ENCODE measurements at regions not wholly inside any gene's neighbourhood (a gene's known extent, or its start where the extent isn't known, plus 50 kb on each side); places are given as distances from the start of the nearest gene placed in this dataset.

DNA sequence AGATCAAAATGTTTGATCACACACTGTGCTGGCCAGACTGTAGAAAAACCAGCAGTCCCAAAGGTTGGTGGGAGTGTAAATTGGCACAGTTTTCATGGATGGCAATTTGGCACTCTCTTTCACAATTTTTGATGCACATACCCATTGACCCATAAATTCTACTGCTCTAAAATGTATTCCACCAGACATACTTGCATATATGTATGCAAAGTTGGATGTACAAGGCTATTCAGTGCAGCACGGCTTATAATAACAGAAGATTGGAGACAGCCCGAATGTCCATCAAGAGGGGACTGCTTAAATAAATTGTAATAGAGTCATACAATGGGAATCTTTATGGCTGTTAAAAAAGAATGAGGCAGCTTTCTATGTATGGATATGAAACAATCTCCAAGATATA lies 101.7 kb upstream of the TOP1 start:
- intact Hi-C loops (cut with micrococcal nuclease) = no loop called here

DNA sequence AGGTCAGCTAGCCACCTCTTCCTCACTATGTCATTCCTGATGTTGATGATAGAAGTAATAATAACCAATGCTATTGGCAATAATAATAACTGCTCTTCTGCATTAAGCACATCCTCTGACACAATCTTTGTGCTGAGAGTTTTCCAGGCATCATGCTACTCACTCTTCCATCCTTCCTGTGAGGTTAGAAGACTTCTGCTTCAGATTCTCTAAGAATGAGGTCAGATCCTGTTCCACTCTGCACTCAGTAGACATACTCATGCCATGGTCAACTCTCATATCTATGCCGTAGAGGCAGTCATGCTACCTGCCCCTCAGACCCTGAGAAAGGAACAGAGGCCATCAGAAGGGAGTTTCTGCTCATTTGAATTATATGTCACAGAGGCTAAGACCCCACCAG lies 98.1 kb upstream of the TOP1 start:
- intact Hi-C loops (cut with micrococcal nuclease) = no loop called here

DNA sequence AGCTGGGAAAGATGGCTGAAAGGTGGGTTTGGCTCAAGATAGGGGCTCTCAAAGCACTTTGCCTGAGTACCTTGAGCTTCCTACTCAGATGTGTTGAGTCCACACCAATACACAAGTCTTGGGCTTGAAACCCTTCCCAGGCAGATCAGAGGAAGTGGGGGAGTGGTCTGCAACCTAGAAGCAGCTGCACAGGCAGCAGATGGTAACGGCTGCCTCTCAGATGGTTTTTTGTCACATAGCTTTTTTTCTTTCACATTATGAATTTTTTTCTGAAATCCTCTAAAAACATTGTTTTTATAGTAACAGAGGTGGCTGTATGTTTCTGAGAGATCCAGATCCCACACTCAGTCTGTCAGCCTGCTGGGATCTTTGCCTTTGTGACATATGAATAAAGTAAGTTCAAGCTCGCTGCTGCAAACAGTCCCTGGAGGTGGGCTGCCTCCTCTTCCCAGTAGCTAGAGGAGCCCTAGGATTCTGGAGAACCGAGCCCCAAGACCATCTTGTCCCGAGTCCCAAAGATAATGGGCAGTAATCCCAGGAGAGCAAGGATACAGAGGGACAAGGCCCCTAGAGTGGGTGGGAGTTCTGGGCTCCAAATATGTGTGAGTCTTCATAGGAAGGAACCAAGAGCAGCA lies 97.1 kb upstream of the TOP1 start:
- intact Hi-C loops (cut with micrococcal nuclease) = no loop called here

DNA sequence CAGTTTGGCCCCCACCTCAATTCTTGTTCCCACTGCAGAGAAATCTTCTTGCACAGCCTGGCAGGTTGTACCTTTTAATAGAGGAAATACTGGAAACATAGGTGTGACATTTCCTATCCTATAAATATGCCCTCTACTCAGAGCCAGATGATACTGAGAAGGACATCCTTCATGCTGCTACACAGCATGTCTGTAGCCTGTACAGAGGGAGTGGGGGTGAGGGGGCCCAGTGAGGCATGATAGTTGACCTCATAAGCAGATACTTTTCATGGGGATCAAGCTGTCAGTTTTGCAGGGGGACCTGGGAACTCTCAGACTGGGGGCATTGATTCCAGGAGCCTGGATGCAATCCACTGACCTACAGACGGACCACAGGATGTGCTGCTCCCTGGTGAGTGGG lies 96.2 kb upstream of the TOP1 start:
- intact Hi-C loops (cut with micrococcal nuclease) = no loop called here

DNA sequence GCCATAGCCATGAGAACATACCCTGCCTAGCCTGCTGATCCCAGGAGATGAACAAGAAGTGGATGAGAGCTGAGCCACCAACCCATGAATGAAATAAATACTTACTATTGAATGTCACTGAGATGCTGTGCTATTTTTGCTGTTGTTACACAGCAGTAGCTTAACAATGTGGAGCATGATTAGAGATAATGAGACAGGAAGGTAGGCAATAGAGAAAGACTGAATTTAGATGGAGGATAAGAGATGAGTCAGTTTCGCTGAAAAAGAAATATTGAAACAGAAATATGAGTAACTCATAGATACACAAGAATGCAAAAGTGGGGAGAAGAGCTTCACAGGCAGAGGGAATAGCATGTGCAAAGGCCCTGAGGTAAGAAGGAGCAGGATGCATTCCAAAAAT lies 94.9 kb upstream of the TOP1 start:
- intact Hi-C loops (cut with micrococcal nuclease) = no loop called here

- intact Hi-C loops (cut with micrococcal nuclease) = no loop called here
Observed at GRCh38 chr20:40938020-40938419, 90.6 kb upstream of the TOP1 start.

GRCh38 chr20:40939667-40940066 lies 89.0 kb upstream of the TOP1 start:
- intact Hi-C loops (cut with micrococcal nuclease) = loop anchor here (10.0 kb wide), 1 partner anchor 65 kb away; no protein-coding TSS in a partner anchor

DNA sequence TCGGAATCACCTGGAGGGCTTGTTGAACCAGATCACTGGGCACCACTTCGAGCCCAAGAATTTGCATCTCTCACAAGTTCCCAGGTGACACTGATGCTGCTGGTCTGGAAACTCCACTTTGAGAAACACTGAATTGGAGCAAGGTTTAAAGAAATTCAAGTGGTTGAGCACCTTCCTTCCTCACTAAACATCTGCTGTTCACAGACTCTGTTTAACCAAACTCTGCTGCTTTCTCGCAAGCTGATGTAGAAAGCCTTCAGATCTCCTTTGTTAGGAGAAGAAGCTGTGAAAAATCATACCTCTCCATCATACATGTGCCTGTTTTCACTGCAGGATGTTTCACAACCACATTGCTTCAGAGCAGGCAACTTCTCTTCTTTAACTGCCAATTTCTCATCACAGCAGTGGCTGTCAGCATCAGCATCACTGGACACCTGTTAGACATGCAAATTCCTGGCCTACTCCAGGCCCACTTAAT lies 87.5 kb upstream of the TOP1 start:
- intact Hi-C loops (cut with micrococcal nuclease) = loop anchor here (10.0 kb wide), 1 partner anchor 66 kb away; no protein-coding TSS in a partner anchor

- intact Hi-C loops (cut with micrococcal nuclease) = loop anchor here (10.0 kb wide), 1 partner anchor 67 kb away; no protein-coding TSS in a partner anchor
Observed at GRCh38 chr20:40942006-40942405, 86.6 kb upstream of the TOP1 start.

- intact Hi-C loops (cut with micrococcal nuclease) = loop anchor here (10.0 kb wide), 1 partner anchor 68 kb away; no protein-coding TSS in a partner anchor
Observed at GRCh38 chr20:40942775-40943174, 85.8 kb upstream of the TOP1 start.

DNA sequence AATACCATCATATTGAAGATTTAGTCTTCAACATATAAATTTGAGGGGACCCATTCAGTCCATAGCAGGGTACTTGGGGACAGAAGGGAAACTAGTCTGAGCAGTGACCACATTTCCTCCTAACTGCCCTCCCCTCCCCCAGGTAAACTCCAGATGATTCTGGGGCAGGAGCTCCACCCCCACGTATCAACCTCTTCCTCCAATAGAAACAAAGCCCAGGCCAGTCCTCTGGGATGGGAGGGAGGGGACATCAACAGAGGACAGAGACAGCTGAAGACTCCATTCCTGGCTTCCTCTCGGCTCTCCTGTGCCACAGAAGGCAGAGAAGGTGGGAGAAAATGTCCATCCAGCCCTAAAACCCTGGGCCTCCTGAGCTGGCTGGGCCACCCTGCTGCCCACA lies 85.0 kb upstream of the TOP1 start:
- intact Hi-C loops (cut with micrococcal nuclease) = loop anchor here (10.0 kb wide), 1 partner anchor 69 kb away; no protein-coding TSS in a partner anchor

DNA sequence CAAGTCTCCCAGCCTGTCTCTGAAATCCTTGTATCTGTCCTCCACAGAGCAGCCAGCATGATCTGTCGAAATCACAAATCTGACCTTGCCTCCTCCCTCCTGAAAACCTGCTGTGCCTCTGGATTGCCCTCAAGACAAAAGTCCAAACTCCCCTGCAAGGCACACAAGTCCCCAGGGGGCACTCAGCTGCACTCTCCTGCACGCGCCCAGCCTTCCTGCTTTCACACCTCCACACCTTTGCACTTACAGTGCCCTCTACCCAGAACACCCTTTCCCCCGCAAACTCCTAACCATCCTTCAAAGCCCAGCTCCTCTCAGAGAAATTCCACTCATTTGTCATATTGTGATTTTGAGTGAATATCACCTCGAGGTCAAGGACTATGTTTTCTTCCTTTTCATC lies 83.4 kb upstream of the TOP1 start:
- intact Hi-C loops (cut with micrococcal nuclease) = loop anchor here (5.0 to 10.0 kb wide), 2 partner anchors 70 to 148 kb away; no protein-coding TSS in a partner anchor

- intact Hi-C loops (cut with micrococcal nuclease) = loop anchor here (1.0 to 10.0 kb wide), 3 partner anchors 71 to 205 kb away; no protein-coding TSS in a partner anchor
Observed at GRCh38 chr20:40945754-40946450, 82.7 kb upstream of the TOP1 start.

GRCh38 chr20:40946451-40946850 lies 82.2 kb upstream of the TOP1 start:
- intact Hi-C loops (cut with micrococcal nuclease) = loop anchor here (1.0 to 10.0 kb wide), 3 partner anchors 72 to 205 kb away; no protein-coding TSS in a partner anchor

DNA sequence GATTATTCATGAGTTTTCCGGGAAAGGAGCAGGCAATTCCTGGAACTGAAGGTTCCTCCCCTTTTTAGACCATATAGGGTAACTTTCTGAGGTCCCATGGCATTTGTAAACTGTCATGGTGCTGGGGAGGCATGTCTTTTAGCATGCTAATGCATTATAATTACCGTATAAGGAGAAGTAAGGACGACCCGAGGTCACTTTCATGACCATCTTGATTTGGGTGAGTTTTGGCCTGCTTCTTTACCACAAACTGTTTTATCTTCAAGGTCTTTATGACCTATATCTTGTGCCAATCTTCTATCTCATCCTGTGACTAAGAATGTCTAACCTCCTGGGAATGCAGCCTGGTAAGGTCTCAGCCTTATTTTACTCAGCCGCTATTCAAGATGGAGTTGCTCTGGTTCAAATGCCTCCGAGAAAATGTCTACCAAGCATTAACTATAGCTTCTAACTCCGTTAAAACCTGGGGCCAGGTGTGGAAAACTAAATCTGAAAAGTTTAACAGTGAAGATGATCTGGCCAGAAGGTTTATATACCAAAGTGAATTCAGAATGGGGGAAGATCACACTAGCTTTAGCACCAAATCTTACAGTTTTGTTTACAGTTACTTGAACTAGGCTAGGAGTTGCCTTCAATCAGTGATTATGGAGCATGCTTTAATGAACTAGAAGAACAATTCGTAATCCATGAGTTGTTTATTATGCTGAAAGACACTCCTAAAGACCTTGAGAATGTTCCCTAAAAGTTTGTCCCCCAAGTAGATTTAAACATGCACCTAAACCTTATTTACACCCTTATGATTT lies 80.0 kb upstream of the TOP1 start:
- intact Hi-C loops (cut with micrococcal nuclease) = loop anchor here (5.0 to 10.0 kb wide), 2 partner anchors 74 to 151 kb away; no protein-coding TSS in a partner anchor

DNA sequence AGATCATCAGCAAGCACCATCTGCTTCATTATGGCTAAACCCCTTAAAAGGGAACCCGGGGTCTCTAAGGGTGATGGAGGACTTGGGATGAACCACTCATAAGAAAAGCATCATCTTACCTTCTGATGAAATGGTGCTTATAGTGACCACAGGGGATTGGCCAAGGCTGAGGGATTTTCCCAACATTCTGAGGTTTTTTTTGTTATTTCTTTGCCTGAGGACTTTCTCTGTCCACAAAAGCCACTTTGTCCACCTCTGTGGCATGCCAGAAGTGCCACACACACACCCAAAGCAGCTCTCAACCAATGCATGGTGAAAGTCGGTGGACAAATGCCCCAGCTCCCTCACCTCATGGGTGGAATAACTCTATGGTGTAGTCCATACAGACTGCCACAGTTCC lies 79.3 kb upstream of the TOP1 start:
- intact Hi-C loops (cut with micrococcal nuclease) = loop anchor here (5.0 to 10.0 kb wide), 2 partner anchors 75 to 152 kb away; no protein-coding TSS in a partner anchor

GRCh38 chr20:40952136-40952535 lies 76.5 kb upstream of the TOP1 start:
- intact Hi-C loops (cut with micrococcal nuclease) = no loop called here

DNA sequence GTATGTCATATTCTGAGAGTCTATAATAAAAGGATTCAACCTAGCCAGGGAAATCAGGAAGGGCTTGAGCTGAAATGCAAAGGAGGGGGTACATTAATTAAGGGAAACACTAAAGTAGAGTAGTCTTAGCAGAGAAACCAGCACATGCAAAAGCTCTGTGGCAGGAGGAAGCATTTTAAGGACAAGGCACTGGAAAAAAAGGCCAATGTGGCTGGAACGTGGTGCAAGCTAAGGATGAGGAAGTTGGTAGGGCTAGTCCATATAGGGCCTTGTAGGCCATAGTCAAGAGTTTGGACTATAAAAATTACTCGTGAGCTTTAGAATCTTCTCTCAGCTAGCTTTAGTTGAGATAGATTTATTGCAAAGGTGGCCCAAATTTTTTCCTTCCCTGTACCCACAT lies 75.2 kb upstream of the TOP1 start:
- intact Hi-C loops (cut with micrococcal nuclease) = no loop called here

DNA sequence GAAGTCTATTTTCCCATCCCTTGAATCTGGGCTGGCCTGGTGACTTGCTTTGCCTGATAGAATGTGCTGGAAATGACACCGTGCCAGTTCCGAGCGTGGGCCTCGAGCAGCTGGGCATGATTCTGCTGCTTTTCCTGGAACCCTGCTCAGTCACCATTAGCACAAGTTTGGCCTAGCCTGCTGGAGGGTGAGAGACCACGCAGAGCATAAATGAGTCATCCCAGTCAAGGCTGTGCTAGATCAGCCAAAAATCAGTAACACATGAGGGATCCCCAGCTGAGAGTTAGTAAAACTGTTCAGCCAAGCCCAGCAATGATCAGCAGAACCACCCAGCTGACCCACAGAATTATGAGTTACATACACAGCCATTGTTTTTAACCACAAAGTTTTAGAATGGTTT lies 74.8 kb upstream of the TOP1 start:
- intact Hi-C loops (cut with micrococcal nuclease) = no loop called here

- intact Hi-C loops (cut with micrococcal nuclease) = no loop called here
Observed at GRCh38 chr20:40954521-40955165, 74.0 kb upstream of the TOP1 start.

DNA sequence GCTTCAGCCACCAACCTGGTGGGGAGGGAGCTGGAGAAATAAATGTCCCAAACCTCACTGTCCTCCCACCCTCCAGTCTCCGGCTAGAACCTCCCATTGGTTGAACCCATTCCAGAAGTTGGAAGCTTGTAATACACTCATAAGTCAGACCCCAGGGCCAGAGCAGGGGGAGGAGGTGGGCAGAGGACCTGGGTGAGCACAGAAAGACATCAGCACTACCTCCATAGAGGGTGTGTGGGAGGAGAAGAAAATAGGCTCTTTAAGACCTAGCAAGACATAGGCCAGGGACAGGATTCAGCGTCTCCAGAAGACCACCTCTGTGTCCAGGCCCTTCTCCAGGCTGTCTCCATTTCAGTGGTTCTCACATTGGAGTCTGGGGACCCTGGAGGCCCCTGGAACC lies 73.3 kb upstream of the TOP1 start:
- intact Hi-C loops (cut with micrococcal nuclease) = no loop called here

Measured in T-helper 1 cell treated with Interleukin-12 subunit alpha and Interleukin-12 subunit beta and Interleukin-4 antibody, amounts not matched to agents 30 ng/mL and 1 ng/mL, for 36 hours (primary cell).